HG03575 (cell line): ENCODE measurements at regions not wholly inside any gene's neighbourhood (a gene's known extent, or its start where the extent isn't known, plus 50 kb on each side); places are given as distances from the start of the nearest gene placed in this dataset.

ENCODE experiments used
- ATAC-seq: cut with Tn5 transposase; IDR thresholded peaks from one replicate; pipeline ENCODE4 v1.9.1; 2021; ENCODE audit not compliant: unreplicated experiment, insufficient number of reproducible peaks, low FRiP score; ENCODE audit errors: extremely low read depth

- ATAC-seq = no peak
Observed at GRCh38 chr14:25239170-25239569, 189.2 kb upstream of the STXBP6 start.

- ATAC-seq = no peak
Observed at GRCh38 chr14:25237845-25238244, 187.9 kb upstream of the STXBP6 start.

GRCh38 chr14:25233613-25234012 is 183.7 kb upstream of the STXBP6 start:
- no peak for ATAC-seq

GRCh38 chr14:25231004-25231403 is 181.1 kb upstream of the STXBP6 start:
- ATAC-seq = no peak

- ATAC-seq = no peak
Observed at GRCh38 chr14:25226214-25226613, 176.3 kb upstream of the STXBP6 start.

- no peak for ATAC-seq
Observed at GRCh38 chr14:25222256-25222655, 172.3 kb upstream of the STXBP6 start.

- no peak for ATAC-seq
Observed at GRCh38 chr14:25220514-25220913, 170.6 kb upstream of the STXBP6 start.

GRCh38 chr14:25215607-25216006 is 165.7 kb upstream of the STXBP6 start:
- no peak for ATAC-seq

GRCh38 chr14:25197885-25198284 is 147.9 kb upstream of the STXBP6 start:
- no peak for ATAC-seq

- ATAC-seq = no peak
Observed at GRCh38 chr14:25180221-25180620, 130.3 kb upstream of the STXBP6 start.

GRCh38 chr14:25178255-25178654 is 128.3 kb upstream of the STXBP6 start:
- ATAC-seq = no peak

GRCh38 chr14:25150934-25151790 is 101.2 kb upstream of the STXBP6 start:
- no peak for ATAC-seq

GRCh38 chr14:25150401-25150800 is 100.5 kb upstream of the STXBP6 start:
- ATAC-seq = no peak

- ATAC-seq = no peak
Observed at GRCh38 chr14:25140411-25140810, 90.5 kb upstream of the STXBP6 start.

- no peak for ATAC-seq
Observed at GRCh38 chr14:25136811-25137210, 86.9 kb upstream of the STXBP6 start.

GRCh38 chr14:25134184-25134583 is 84.2 kb upstream of the STXBP6 start:
- ATAC-seq = no peak

- peak; percentile 86 for ATAC-seq
Observed at GRCh38 chr14:25132732-25133422, 82.9 kb upstream of the STXBP6 start.

- ATAC-seq = no peak
Observed at GRCh38 chr14:25132094-25132493, 82.1 kb upstream of the STXBP6 start.

GRCh38 chr14:25122843-25123242 is 72.9 kb upstream of the STXBP6 start:
- no peak for ATAC-seq

GRCh38 chr14:25122211-25122610 is 72.3 kb upstream of the STXBP6 start:
- ATAC-seq = no peak
